HUDEP-2 (cell line): ENCODE measurements at regions not wholly inside any gene's neighbourhood (a gene's known extent, or its start where the extent isn't known, plus 50 kb on each side); places are given as distances from the start of the nearest gene placed in this dataset.
"Not testable (repeated sequence)": the region's sequence is repeated elsewhere in the genome, so short reads cannot be mapped to it uniquely, and the experiment has no call there.

Experiments used
- DNase-seq, 76 experiments: peaks; one replicate each; lab custom pipeline; 2025; ENCODE audit not compliant: unreplicated experiment in 76 of 76; lab: John Stamatoyannopoulos, UW

GRCh38 chr9:108766626-108767161 lies 89.1 kb downstream of the ACTL7B start:
- DNase-seq = no peak

GRCh38 chr9:108765265-108765664 lies 90.5 kb downstream of the ACTL7B start:
- no peak for DNase-seq

GRCh38 chr9:108762348-108763055 lies 93.3 kb downstream of the ACTL7B start:
- DNase-seq = no peak

GRCh38 chr9:108761655-108762347 lies 94.0 kb downstream of the ACTL7B start:
- peak in 36 of 76 experiments; percentile 1 to 42 (median 14) for DNase-seq

GRCh38 chr9:108760841-108761240 lies 94.9 kb downstream of the ACTL7B start:
- DNase-seq = no peak

GRCh38 chr9:108759835-108760234 lies 96.0 kb downstream of the ACTL7B start:
- no peak for DNase-seq

- DNase-seq = no peak
These were observed 96.4 kb downstream of the ACTL7B start for GRCh38 chr9:108759399-108759798.

GRCh38 chr9:108756746-108757490 lies 98.9 kb downstream of the ACTL7B start:
- DNase-seq = no peak

- DNase-seq = no peak
These were observed 99.8 kb downstream of the ACTL7B start for GRCh38 chr9:108755979-108756378.

GRCh38 chr9:108751369-108751768 lies 104.4 kb downstream of the ACTL7B start:
- no peak for DNase-seq

GRCh38 chr9:108750661-108751215 lies 105.0 kb downstream of the ACTL7B start:
- DNase-seq = no peak

- no peak for DNase-seq
These were observed 107.0 kb downstream of the ACTL7B start for GRCh38 chr9:108748776-108749175.

GRCh38 chr9:108746864-108747263 lies 108.9 kb downstream of the ACTL7B start:
- DNase-seq = no peak

GRCh38 chr9:108746001-108746400 lies 109.8 kb downstream of the ACTL7B start:
- DNase-seq = no peak

- DNase-seq = no peak
These were observed 111.1 kb downstream of the ACTL7B start for GRCh38 chr9:108744641-108745040.

GRCh38 chr9:108743901-108744371 lies 111.8 kb downstream of the ACTL7B start:
- DNase-seq = no peak

GRCh38 chr9:108743416-108743815 lies 112.4 kb downstream of the ACTL7B start:
- no peak for DNase-seq

GRCh38 chr9:108742191-108742590 lies 113.6 kb downstream of the ACTL7B start:
- DNase-seq = no peak

GRCh38 chr9:108731292-108731691 lies 124.5 kb downstream of the ACTL7B start:
- not testable (repeated sequence) for DNase-seq

GRCh38 chr9:108727580-108728111 lies 128.1 kb downstream of the ACTL7B start:
- DNase-seq = no peak

GRCh38 chr9:108724652-108725051 lies 131.1 kb downstream of the ACTL7B start:
- DNase-seq = no peak
